Psoas muscle (tissue), 7 donors: ENCODE measurements at regions not wholly inside any gene's neighbourhood (a gene's known extent, or its start where the extent isn't known, plus 50 kb on each side); places are given as distances from the start of the nearest gene placed in this dataset.

Experiments used
- ATAC-seq, 4 donors: fragments of 200-7000 bp; cut with Tn5 transposase; one replicate each; pipeline ENCODE4 v1.9.1; 2020; ENCODE audit warnings: moderate library complexity in 3 of 4, mild to moderate bottlenecking in 2 of 4
- DNase-seq, 2 donors: peaks; one replicate each; pipeline ENCODE4 v3.0.0-alpha.2; 2020
- H3K27ac ChIP-seq: fragments of 200-600 bp; one replicate; pipeline ENCODE4 v1.8.0; 2022
- H3K27me3 ChIP-seq, 3 donors: fragments of 200-600 bp in 1 of 3; one replicate each; pipeline versions ENCODE4 v1.6.1 to v1.8.0; 2013 to 2022; ENCODE audit warnings: low read length in 2 of 3, mild to moderate bottlenecking in 2 of 3, moderate library complexity in 1 of 3; ENCODE audit not compliant: insufficient read depth in 3 of 3
- H3K36me3 ChIP-seq, 2 donors: fragments of 200-600 bp in 1 of 2; one replicate each; pipeline versions ENCODE4 v1.6.1 to v1.8.0; 2013 to 2022; ENCODE audit warnings: low read depth in 1 of 2, mild to moderate bottlenecking in 1 of 2, moderate library complexity in 1 of 2; ENCODE audit not compliant: insufficient read depth in 1 of 2
- H3K4me1 ChIP-seq: fragments of 200-600 bp; one replicate; pipeline ENCODE4 v1.8.0; 2022
- H3K4me3 ChIP-seq: fragments of 200-600 bp; one replicate; pipeline ENCODE4 v1.8.0; 2022; ENCODE audit warnings: mild to moderate bottlenecking
- H3K9me3 ChIP-seq: fragments of 200-600 bp; one replicate; pipeline ENCODE4 v1.8.0; 2022
- CTCF ChIP-seq: fragments of 200-600 bp; IDR thresholded peaks from one replicate; pipeline ENCODE4 v1.8.0; 2022; ENCODE audit warnings: antibody characterized with exemption
- WGBS, 3 donors: extraction: QIAGEN DNeasy Blood & Tissue Kit; methylation state at CpG; one replicate each; pipeline versions ENCODE4 v1.1.6 to v1.1.7; 2013; 5-methylcytosine and 5-hydroxymethylcytosine counted together
- intact Hi-C, 2 donors: fragments of 100-400 bp; cut with DNase I; formaldehyde crosslinking; loops; one replicate each; pipeline versions ENCODE4 v1.11.0 to v1.14.2; 2022
- donor health status: healthy with polysubstance abuse.
- donor health status: DM: no; HTN: no; CAD: no; lungs with moderate emphysema.
- donor health status: Bipolar disorder and iron deficiency.
- donor health status: healthy.
- donor health status: DM: yes; HTN: yes; CAD: no.
- donor health status: DM: no; HTN: no; CAD: no.
- donor health status: DM: yes; HTN: yes; CAD: no.

DNA sequence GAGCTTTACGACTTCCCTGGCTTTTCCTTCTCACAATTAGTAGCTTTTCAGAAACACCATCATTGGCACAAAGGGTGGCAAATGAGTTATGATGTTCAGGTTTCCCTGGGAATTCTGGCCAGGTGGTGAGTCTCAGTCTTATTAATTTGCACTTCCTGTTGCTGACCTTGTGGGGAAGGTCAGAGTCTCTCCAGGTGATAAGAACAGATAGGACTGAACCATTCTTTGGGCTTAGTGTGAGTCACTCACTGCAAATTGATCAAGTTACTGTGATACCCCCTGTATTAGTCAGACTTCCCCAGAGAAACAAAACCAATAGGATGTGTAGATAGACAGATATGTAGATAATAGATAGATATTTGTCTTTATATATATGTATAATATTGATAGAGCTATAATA is 53.8 kb upstream of the RANBP3L start:
- no peak overlapping the region for H3K4me3 ChIP-seq
- DNase-seq (no peak), ATAC-seq (no peak)
- WGBS, 3 donors, result 85 to 96% (median 94%) methylated on average over 1 of the region's 1 CpG
- intact Hi-C loops, result no loop called here
- no peaks in the 10 kb centered on the region for H3K9me3 ChIP-seq
- H3K4me1 ChIP-seq, result no peaks in the 10 kb centered on the region
- TF ChIP-seq CTCF, result no peak
- no peaks in the 10 kb centered on the region for H3K36me3 ChIP-seq
- H3K27me3 ChIP-seq, result no peaks in the 10 kb centered on the region
- H3K27ac ChIP-seq, result no peak overlapping the region

DNA sequence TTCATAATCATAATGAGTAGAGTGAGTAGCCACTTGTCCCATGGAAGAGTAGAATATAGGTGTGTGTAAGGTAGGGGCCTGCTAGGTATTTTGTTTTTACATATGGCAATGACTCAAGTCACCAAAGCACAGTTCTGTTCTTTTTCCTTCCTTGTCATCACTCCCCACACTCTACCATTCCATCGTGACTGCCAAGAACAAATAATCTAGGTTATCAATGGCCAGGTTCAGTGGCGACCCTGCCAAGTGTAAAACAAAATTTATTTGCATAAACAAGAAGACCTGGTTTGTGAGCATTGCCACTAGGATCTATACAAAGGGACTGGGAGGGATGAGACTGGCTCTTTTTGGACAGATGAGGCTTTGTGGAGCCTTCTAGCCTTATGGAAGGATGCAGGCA is 55.2 kb upstream of the RANBP3L start:
- no peaks in the 10 kb centered on the region for H3K9me3 ChIP-seq
- no peaks in the 10 kb centered on the region for H3K4me1 ChIP-seq
- no peak for DNase-seq

GRCh38 chr5:36357391-36357975 is 55.8 kb upstream of the RANBP3L start:
- 37 to 47% (median 45%) methylated on average over 5 of the region's 5 CpGs for WGBS, 3 donors
- no peak for TF ChIP-seq CTCF
- Histone ChIP-seq H3K9me3 (no peaks in the 10 kb centered on the region), H3K36me3 (no peaks in the 10 kb centered on the region), H3K27me3 (no peaks in the 10 kb centered on the region), H3K4me1 (no peaks in the 10 kb centered on the region), H3K4me3 (no peak overlapping the region), H3K27ac (no peak overlapping the region)
- intact Hi-C loops, result no loop called here
- no peak for ATAC-seq
- no peak for DNase-seq

More for the DNA sequence above, 55.2 kb upstream of the RANBP3L start:
- no peaks in the 10 kb centered on the region for H3K27me3 ChIP-seq
- H3K27ac ChIP-seq, result no peak overlapping the region
- intact Hi-C loops, result no loop called here
- no peak overlapping the region for H3K4me3 ChIP-seq
- no peak for TF ChIP-seq CTCF
- no peak for ATAC-seq
- 86 to 95% (median 88%) methylated on average over 2 of the region's 2 CpGs for WGBS, 3 donors
- H3K36me3 ChIP-seq, result no peaks in the 10 kb centered on the region

- peak in 1 of 4 donors; percentile 35 for ATAC-seq
- WGBS, 3 donors, result 50 to 64% (median 51%) methylated on average over 6 of the region's 6 CpGs
- no peak for TF ChIP-seq CTCF
- no peaks in the 10 kb centered on the region for H3K9me3 ChIP-seq
- no peaks in the 10 kb centered on the region for H3K36me3 ChIP-seq
- no peak overlapping the region for H3K27ac ChIP-seq
- no peaks in the 10 kb centered on the region for H3K27me3 ChIP-seq
- peak in 1 of 2 donors; percentile 48 for DNase-seq
- H3K4me1 ChIP-seq, result no peaks in the 10 kb centered on the region
- intact Hi-C loops, result no loop called here
- H3K4me3 ChIP-seq, result no peak overlapping the region
These were observed 57.6 kb upstream of the RANBP3L start for GRCh38 chr5:36359267-36359666.

GRCh38 chr5:36360307-36360706 is 58.6 kb upstream of the RANBP3L start:
- no peaks in the 10 kb centered on the region for H3K36me3 ChIP-seq
- no peaks in the 10 kb centered on the region for H3K4me1 ChIP-seq
- H3K9me3 ChIP-seq, result no peaks in the 10 kb centered on the region
- TF ChIP-seq CTCF, result no peak
- 54 to 70% (median 65%) methylated on average over 1 of the region's 1 CpG for WGBS, 3 donors
- DNase-seq, result no peak
- H3K27me3 ChIP-seq, result no peaks in the 10 kb centered on the region
- no peak for ATAC-seq
- H3K4me3 ChIP-seq, result no peak overlapping the region
- no peak overlapping the region for H3K27ac ChIP-seq
- intact Hi-C loops, result no loop called here
